Fibroblast of lung (primary cell): ENCODE measurements at regions not wholly inside any gene's neighbourhood (a gene's known extent, or its start where the extent isn't known, plus 50 kb on each side); places are given as distances from the start of the nearest gene placed in this dataset.

Source experiments
- EZH2 ChIP-seq: IDR thresholded peaks from 2 replicates; pipeline ENCODE4 v1.5.1; 2012; ENCODE audit warnings: low read length, control low read depth, mild to moderate bottlenecking; ENCODE audit errors: missing control alignments
- TF ChIP-seq, protein P1 (sequence below), 2 donors: IDR thresholded peaks in 1 of 2; conservative IDR thresholded peaks in 1 of 2; 1 replicate in 1 of 2; 2 replicates in 1 of 2; pipeline ENCODE4 v1.5.1; 2011 to 2012; ENCODE audit warnings: low read length in 2 of 2, control low read depth in 1 of 2, inconsistent platforms in 1 of 2, low read depth in 1 of 2, mild to moderate bottlenecking in 1 of 2

DNA sequence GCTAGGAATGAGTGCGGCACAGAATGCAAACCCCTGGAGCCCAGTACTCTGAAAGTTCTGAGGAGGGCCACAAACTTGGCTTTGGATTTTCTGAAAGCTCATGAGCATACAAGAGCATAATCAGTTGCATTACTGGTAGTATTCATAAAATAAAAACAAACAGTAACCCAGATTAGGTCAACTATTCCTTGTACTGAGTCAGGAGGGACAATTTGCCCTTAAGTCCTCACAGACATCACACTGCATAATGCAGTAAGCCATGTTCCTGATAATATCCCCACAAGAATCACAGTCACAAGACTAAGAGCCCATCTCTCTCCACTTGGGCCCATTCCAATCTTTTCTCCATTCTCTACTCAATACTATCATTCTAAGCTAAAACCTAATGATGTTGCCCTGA is 126.9 kb upstream of the NEIL3 start:
- TF ChIP-seq, protein P1, sequence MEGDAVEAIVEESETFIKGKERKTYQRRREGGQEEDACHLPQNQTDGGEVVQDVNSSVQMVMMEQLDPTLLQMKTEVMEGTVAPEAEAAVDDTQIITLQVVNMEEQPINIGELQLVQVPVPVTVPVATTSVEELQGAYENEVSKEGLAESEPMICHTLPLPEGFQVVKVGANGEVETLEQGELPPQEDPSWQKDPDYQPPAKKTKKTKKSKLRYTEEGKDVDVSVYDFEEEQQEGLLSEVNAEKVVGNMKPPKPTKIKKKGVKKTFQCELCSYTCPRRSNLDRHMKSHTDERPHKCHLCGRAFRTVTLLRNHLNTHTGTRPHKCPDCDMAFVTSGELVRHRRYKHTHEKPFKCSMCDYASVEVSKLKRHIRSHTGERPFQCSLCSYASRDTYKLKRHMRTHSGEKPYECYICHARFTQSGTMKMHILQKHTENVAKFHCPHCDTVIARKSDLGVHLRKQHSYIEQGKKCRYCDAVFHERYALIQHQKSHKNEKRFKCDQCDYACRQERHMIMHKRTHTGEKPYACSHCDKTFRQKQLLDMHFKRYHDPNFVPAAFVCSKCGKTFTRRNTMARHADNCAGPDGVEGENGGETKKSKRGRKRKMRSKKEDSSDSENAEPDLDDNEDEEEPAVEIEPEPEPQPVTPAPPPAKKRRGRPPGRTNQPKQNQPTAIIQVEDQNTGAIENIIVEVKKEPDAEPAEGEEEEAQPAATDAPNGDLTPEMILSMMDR (conservative IDR thresholded peaks at IDR 0.05 in 1 of 2, IDR thresholded peaks at IDR 0.05 in 1 of 2; ENCODE audit: low read depth in 1 of 2, low read length in 2 of 2) = no peak
- no peak for TF ChIP-seq EZH2
